PC-3 (cell line): ENCODE measurements at regions not wholly inside any gene's neighbourhood (a gene's known extent, or its start where the extent isn't known, plus 50 kb on each side); places are given as distances from the start of the nearest gene placed in this dataset.

ENCODE experiments used
- ATAC-seq: fragments of 200-7000 bp; cut with Tn5 transposase; 2 replicates; pipeline ENCODE4 v1.9.1; 2020; ENCODE audit warnings: mild to moderate bottlenecking, moderate library complexity
- BruUV-seq: library from RNA; stranded (reverse); fragments of 400-500 nt; replicated peaks from 2 replicates; lab custom pipeline; 2021; lab: Mats Ljungman, UMichigan
- CTCF ChIA-PET: fragments of 300-600 bp; sonication (Branson Sonifier 250); formaldehyde crosslinking; loops from one replicate; lab custom pipeline; 2022; ENCODE audit warnings: antibody characterized with exemption; lab: Charles Lee
- POLR2A ChIA-PET: fragments of 300-600 bp; sonication (Branson Sonifier 250); formaldehyde crosslinking; loops from one replicate; lab custom pipeline; 2022; ENCODE audit warnings: antibody characterized with exemption; ENCODE audit not compliant: unreplicated experiment; lab: Charles Lee
- DNase-seq: peaks from one replicate; pipeline ENCODE4 v3.0.0-alpha.2; 2015
- H2AFZ ChIP-seq: fragments of 300-600 bp; sonication (generic); 2 replicates; pipeline ENCODE4 v1.6.0; 2016; ENCODE audit warnings: antibody characterized with exemption, low read length
- H3F3A ChIP-seq: fragments of 300-600 bp; sonication (generic); one replicate; pipeline ENCODE4 v1.6.0; 2017; ENCODE audit warnings: antibody characterized with exemption, low read length, control low read depth, mild to moderate bottlenecking; ENCODE audit not compliant: unreplicated experiment
- H3K27ac ChIP-seq: fragments of 300-600 bp; sonication (generic); 2 replicates; pipeline ENCODE4 v1.5.1; 2016; ENCODE audit warnings: mild to moderate bottlenecking, low read length
- H3K27me3 ChIP-seq: fragments of 300-600 bp; sonication (generic); 2 replicates; pipeline ENCODE4 v1.6.1; 2016; ENCODE audit warnings: low read length, mixed read lengths
- H3K36me3 ChIP-seq: fragments of 300-600 bp; sonication (generic); 2 replicates; pipeline ENCODE4 v1.6.1; 2016; ENCODE audit warnings: low read depth, mixed run types, low read length, mixed read lengths
- H3K4me1 ChIP-seq: fragments of 300-600 bp; sonication (generic); 2 replicates; pipeline ENCODE4 v1.5.1; 2016; ENCODE audit warnings: low read length; ENCODE audit not compliant: insufficient read depth
- H3K4me2 ChIP-seq: fragments of 300-600 bp; sonication (generic); 2 replicates; pipeline ENCODE4 v1.6.0; 2016; ENCODE audit warnings: low read length
- H3K4me3 ChIP-seq: fragments of 300-600 bp; sonication (generic); 2 replicates; pipeline ENCODE4 v1.5.1; 2016; ENCODE audit warnings: mild to moderate bottlenecking, low read length, mixed read lengths
- H3K79me2 ChIP-seq: fragments of 300-600 bp; sonication (generic); 2 replicates; pipeline ENCODE4 v1.6.1; 2017; ENCODE audit warnings: low read length, mixed read lengths
- H3K9ac ChIP-seq: fragments of 300-600 bp; sonication (generic); 2 replicates; pipeline ENCODE4 v1.6.0; 2016; ENCODE audit warnings: mild to moderate bottlenecking, low read length
- H3K9me2 ChIP-seq: fragments of 300-600 bp; sonication (generic); replicated peaks from 2 replicates; pipeline ENCODE4 v1.6.1; 2016; ENCODE audit warnings: mixed run types, low read length, mixed read lengths
- H3K9me3 ChIP-seq: fragments of 300-600 bp; sonication (generic); 2 replicates; pipeline ENCODE4 v1.6.1; 2016; ENCODE audit warnings: low read length, mixed read lengths
- H4K20me1 ChIP-seq: fragments of 300-600 bp; sonication (generic); 2 replicates; pipeline ENCODE4 v1.6.1; 2016; ENCODE audit warnings: low read length, mixed read lengths
- CTCF ChIP-seq: fragments of 300-600 bp; sonication (generic); conservative IDR thresholded peaks from 2 replicates; pipeline ENCODE4 v1.5.1; 2017; ENCODE audit warnings: antibody characterized with exemption, low read depth, mild to moderate bottlenecking, low read length
- EZH2 ChIP-seq: fragments of 300-600 bp; sonication (generic); IDR thresholded peaks from one replicate; pipeline ENCODE4 v1.6.1; 2017; ENCODE audit warnings: antibody characterized with exemption, mild to moderate bottlenecking, low read length; ENCODE audit not compliant: unreplicated experiment
- EZH2phosphoT487 ChIP-seq: fragments of 300-600 bp; sonication (generic); IDR thresholded peaks from 2 replicates; pipeline ENCODE4 v1.6.1; 2018; ENCODE audit warnings: mild to moderate bottlenecking, antibody characterized with exemption, low read length, borderline replicate concordance
- intact Hi-C: fragments of 100-400 bp; cut with micrococcal nuclease; formaldehyde crosslinking; loops from 2 replicates; pipeline ENCODE4 v1.9.0; 2023

DNA sequence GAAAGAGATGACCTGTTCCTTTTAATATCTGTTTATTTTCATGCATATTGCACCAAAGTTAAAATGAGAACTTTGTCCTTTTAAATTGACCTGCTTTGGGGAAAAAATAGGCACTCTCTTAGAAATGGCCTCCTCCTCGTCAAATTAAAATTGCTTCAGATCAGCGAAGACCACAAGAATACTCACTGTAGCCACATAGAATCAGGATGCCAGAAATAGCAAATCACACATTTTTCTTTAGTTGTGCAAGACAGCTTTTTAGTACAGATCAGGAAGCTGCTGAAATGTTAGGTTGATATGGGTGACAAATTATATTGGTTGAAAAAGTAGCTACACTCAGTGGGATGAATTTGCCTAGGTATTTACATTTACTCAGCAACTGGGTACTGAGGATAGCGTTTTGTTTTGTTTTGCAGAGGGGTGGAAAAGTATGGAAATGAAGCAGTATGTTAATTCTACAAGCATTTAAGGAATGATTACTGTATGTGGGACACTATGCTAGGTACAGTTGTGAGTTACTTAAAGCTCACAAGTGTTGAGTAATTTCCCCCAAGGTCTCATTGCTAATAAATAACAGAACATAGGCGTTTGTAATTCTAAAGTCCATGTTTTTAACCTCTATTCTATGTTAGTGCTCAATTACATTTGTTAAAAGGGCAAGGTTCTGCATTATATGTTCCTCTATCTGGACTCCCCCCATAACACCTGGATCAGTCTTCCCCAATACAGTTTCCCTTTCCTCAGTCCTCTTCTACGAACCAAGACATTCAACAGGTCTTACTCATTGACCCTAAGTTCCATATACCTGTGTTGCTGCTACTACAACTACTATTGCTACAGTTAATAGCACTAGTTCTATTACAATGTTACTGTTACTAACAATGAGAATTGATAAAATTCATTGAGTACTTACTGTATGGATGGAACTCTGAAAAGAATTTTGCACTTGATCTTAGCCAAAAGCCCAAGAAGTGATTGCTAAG lies 99.4 kb upstream of the S1PR1 start:
- intact Hi-C loops = loop anchor here (1.0 kb wide), 1 partner anchor 151 kb away; no protein-coding TSS in a partner anchor
- Histone ChIP-seq H2AFZ (no peak overlapping the region), H3K9me2 (no peaks in the 10 kb centered on the region), H4K20me1 (no peaks in the 10 kb centered on the region), H3K27me3 (no peaks in the 10 kb centered on the region), H3K4me2 (no peak overlapping the region), H3K36me3 (no peaks in the 10 kb centered on the region), H3K4me1 (peaks cover 12% of the 10 kb centered on the region), H3K4me3 (no peak overlapping the region), H3K27ac (no peak overlapping the region), H3K79me2 (no peaks in the 10 kb centered on the region), H3K9ac (no peak overlapping the region), H3F3A (no peaks in the 10 kb centered on the region), H3K9me3 (no peaks in the 10 kb centered on the region)
- no TSS peak for BruUV-seq
- TF ChIP-seq CTCF = no peak
- no peak for TF ChIP-seq EZH2phosphoT487
- no peak for TF ChIP-seq EZH2
- POLR2A ChIA-PET = no interaction called here
- CTCF ChIA-PET = interaction anchor here (1.0 kb wide), 1 partner anchor 101 kb away, joined by 3 read pairs; no protein-coding TSS in a partner anchor
- ATAC-seq = no peak
- no peak for DNase-seq

DNA sequence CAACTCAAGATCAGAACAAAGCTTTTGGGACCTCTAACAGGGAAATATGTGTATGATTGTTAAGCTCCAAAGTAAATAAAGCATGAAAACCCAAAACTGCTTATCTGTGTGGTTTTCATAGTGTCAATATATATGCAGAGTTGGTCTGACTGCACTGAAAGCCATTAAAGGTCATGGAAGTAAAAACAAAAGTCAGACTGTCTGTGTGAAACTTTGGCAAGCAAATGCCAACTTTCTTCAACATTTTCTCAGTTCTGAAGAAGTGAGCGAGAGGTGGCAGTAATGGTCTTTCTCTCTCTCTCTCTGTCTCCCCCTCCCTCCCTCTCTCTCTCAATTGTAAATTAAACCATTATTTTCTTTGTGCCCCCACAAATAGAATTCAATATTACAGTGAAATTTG lies 100.1 kb upstream of the S1PR1 start:
- no peaks in the 10 kb centered on the region for H3K36me3 ChIP-seq
- TF ChIP-seq CTCF (peak; percentile 60), EZH2phosphoT487 (no peak)
- BruUV-seq = no TSS peak
- CTCF ChIA-PET = no interaction called here
- POLR2A ChIA-PET = no interaction called here
- no peak overlapping the region for H3K27ac ChIP-seq
- no peak overlapping the region for H3K4me2 ChIP-seq
- H3K9me3 ChIP-seq = no peaks in the 10 kb centered on the region
- no peak overlapping the region for H3K9ac ChIP-seq
- H3F3A ChIP-seq = no peaks in the 10 kb centered on the region
- no peaks in the 10 kb centered on the region for H3K9me2 ChIP-seq
- no peak overlapping the region for H2AFZ ChIP-seq
- peaks cover 16% of the 10 kb centered on the region for H3K4me1 ChIP-seq
- H3K27me3 ChIP-seq = no peaks in the 10 kb centered on the region
- no peaks in the 10 kb centered on the region for H4K20me1 ChIP-seq
- ATAC-seq (peak; percentile 22; the same call in 1 of the 2 replicates), DNase-seq (peak; percentile 42)
- H3K4me3 ChIP-seq = no peak overlapping the region
- intact Hi-C loops = loop anchor here (1.0 kb wide), 2 partner anchors 102 to 152 kb away; no protein-coding TSS in a partner anchor
- H3K79me2 ChIP-seq = no peaks in the 10 kb centered on the region

DNA sequence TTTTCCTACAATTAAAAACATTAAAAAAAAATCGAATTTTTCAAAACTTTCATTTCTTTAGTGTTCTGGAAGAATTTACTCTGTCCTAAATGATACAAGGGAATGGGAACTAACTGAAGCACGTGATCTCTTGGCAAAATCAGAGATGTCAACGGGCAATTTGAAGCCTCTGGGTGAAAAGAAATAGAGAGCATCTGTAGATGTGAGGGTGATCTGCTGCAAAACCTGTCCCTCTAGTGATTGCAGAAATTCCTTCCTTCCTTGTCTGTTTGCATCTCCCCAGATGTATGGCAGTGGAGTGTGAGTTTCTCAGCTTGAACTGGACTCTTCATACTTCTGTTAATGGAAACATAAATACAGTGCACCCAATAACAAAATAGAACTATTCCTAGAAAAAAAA lies 100.5 kb upstream of the S1PR1 start:
- Histone ChIP-seq H3K4me1 (peaks cover 20% of the 10 kb centered on the region), H3F3A (no peaks in the 10 kb centered on the region), H3K4me2 (no peak overlapping the region), H3K79me2 (no peaks in the 10 kb centered on the region), H3K36me3 (no peaks in the 10 kb centered on the region), H3K9ac (no peak overlapping the region), H4K20me1 (no peaks in the 10 kb centered on the region), H3K4me3 (no peak overlapping the region), H3K27me3 (no peaks in the 10 kb centered on the region), H3K9me3 (no peaks in the 10 kb centered on the region), H3K27ac (no peak overlapping the region), H2AFZ (no peak overlapping the region), H3K9me2 (no peaks in the 10 kb centered on the region)
- TF ChIP-seq EZH2 (no peak), EZH2phosphoT487 (no peak), CTCF (no peak)
- ChIA-PET CTCF (no interaction called here), POLR2A (no interaction called here)
- intact Hi-C loops = loop anchor here (1.0 kb wide), 1 partner anchor 102 kb away; no protein-coding TSS in a partner anchor
- no peak for ATAC-seq
- BruUV-seq = no TSS peak
- no peak for DNase-seq
